ENCODE measurements at regions not wholly inside any gene's neighbourhood (a gene's known extent, or its start where the extent isn't known, plus 50 kb on each side); places are given as distances from the start of the nearest gene placed in this dataset.

- Histone ChIP-seq H3K36me3 (ENCODE audit: low read depth) (no peaks in the 10 kb centered on the region), H3K4me3 (ENCODE audit: severe bottlenecking) (no peak overlapping the region), H3K27me3 (ENCODE audit: insufficient read depth, poor library complexity, severe bottlenecking) (no peaks in the 10 kb centered on the region), H3K4me1 (ENCODE audit: insufficient read depth, poor library complexity, severe bottlenecking) (peaks cover 14% of the 10 kb centered on the region), H3K27ac (ENCODE audit: poor library complexity, severe bottlenecking) (no peak overlapping the region), H3K9me3 (ENCODE audit: severe bottlenecking) (no peaks in the 10 kb centered on the region)
- no peak for TF ChIP-seq CTCF (IDR thresholded peaks at IDR 0.05; ENCODE audit: poor library complexity, severe bottlenecking)
- DNase-seq (ENCODE audit: low spot score) (no peak), ATAC-seq (ENCODE audit: low read depth) (no peak)
These were observed 77.4 kb downstream of the KLF15 start for GRCh38 chr3:126279853-126280252.

- Histone ChIP-seq H3K36me3 (ENCODE audit: low read depth) (no peaks in the 10 kb centered on the region), H3K9me3 (ENCODE audit: severe bottlenecking) (no peaks in the 10 kb centered on the region), H3K4me3 (ENCODE audit: severe bottlenecking) (no peak overlapping the region), H3K27ac (ENCODE audit: poor library complexity, severe bottlenecking) (no peak overlapping the region), H3K27me3 (ENCODE audit: insufficient read depth, poor library complexity, severe bottlenecking) (no peaks in the 10 kb centered on the region), H3K4me1 (ENCODE audit: insufficient read depth, poor library complexity, severe bottlenecking) (no peaks in the 10 kb centered on the region)
- DNase-seq (ENCODE audit: low spot score) (no peak), ATAC-seq (ENCODE audit: low read depth) (no peak)
- TF ChIP-seq CTCF (IDR thresholded peaks at IDR 0.05; ENCODE audit: poor library complexity, severe bottlenecking): no peak
These were observed 79.4 kb downstream of the KLF15 start for GRCh38 chr3:126277629-126278378.

GRCh38 chr3:126275620-126275904 is 81.6 kb downstream of the KLF15 start:
- Histone ChIP-seq H3K27me3 (ENCODE audit: insufficient read depth, poor library complexity, severe bottlenecking) (no peaks in the 10 kb centered on the region), H3K4me1 (ENCODE audit: insufficient read depth, poor library complexity, severe bottlenecking) (peaks cover 10% of the 10 kb centered on the region), H3K9me3 (ENCODE audit: severe bottlenecking) (no peaks in the 10 kb centered on the region), H3K36me3 (ENCODE audit: low read depth) (no peaks in the 10 kb centered on the region), H3K4me3 (ENCODE audit: severe bottlenecking) (no peak overlapping the region), H3K27ac (ENCODE audit: poor library complexity, severe bottlenecking) (no peak overlapping the region)
- no peak for ATAC-seq (ENCODE audit: low read depth)
- no peak for TF ChIP-seq CTCF (IDR thresholded peaks at IDR 0.05; ENCODE audit: poor library complexity, severe bottlenecking)
- DNase-seq (ENCODE audit: low spot score): no peak

- DNase-seq (ENCODE audit: low spot score) (no peak), ATAC-seq (ENCODE audit: low read depth) (no peak)
- H3K36me3 ChIP-seq (ENCODE audit: low read depth): no peaks in the 10 kb centered on the region
- H3K4me3 ChIP-seq (ENCODE audit: severe bottlenecking): no peak overlapping the region
- H3K27ac ChIP-seq (ENCODE audit: poor library complexity, severe bottlenecking): no peak overlapping the region
- peaks cover 10% of the 10 kb centered on the region for H3K4me1 ChIP-seq (ENCODE audit: insufficient read depth, poor library complexity, severe bottlenecking)
- no peaks in the 10 kb centered on the region for H3K9me3 ChIP-seq (ENCODE audit: severe bottlenecking)
- no peak for TF ChIP-seq CTCF (IDR thresholded peaks at IDR 0.05; ENCODE audit: poor library complexity, severe bottlenecking)
- H3K27me3 ChIP-seq (ENCODE audit: insufficient read depth, poor library complexity, severe bottlenecking): no peaks in the 10 kb centered on the region
These were observed 82.2 kb downstream of the KLF15 start for GRCh38 chr3:126274735-126275619.

Measured in RWPE2 (cell line).